SHP77 treated with DMSO at 0.1 percent for 48 hours (cell line): ENCODE measurements at regions not wholly inside any gene's neighbourhood (a gene's known extent, or its start where the extent isn't known, plus 50 kb on each side); places are given as distances from the start of the nearest gene placed in this dataset.
"Not testable (repeated sequence)": the region's sequence is repeated elsewhere in the genome, so short reads cannot be mapped to it uniquely, and the experiment has no call there.

Experiments
- DNase-seq: peaks from one replicate; lab custom pipeline; 2025; lab: John Stamatoyannopoulos, UW

DNA sequence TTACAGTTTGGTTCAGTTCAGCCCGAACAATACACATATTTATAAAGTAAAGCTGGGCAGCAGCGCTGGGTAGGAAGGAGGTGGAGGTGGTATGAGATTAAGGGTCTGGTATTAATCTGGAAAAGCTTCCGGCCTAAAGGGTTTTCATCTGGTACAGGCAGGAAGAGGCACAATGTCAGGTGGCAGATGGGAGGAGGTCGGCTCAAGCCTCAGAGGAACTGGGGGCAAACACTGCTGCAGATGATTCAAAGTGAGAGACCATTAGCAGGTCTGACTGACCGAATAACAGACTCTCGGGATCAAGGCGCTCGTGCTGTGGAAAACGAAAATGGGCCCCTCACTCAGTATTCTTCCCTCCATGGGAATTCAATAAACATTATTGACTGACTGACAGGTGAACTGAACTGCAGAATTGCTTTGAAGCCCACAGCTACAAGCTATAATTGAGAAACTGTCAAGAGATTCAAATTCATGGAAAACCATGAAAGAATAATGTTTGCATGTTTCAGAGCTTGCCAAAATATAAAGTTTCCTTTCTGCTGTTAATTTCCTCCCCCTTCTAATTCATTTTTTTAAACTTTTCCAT lies 75.3 kb downstream of the TMEM167A start:
- no peak for DNase-seq

DNA sequence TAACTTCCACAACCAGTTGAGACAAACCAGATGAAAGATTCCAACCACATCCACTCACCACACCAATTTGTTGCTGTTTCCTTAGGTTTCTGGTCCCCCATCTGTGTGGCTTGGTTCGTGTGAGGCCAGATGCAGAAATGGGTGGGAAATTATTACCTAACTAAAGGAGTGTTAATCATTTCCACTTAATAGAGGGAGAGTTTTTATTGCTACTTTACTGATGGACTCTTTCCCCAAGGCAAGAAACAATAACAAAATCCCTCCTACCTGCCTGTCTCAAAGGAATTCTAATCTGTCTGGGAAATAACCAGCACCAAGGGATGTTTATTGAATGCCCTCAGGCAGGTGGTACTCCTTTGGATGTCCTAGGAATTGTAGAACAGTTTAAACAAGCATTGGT lies 76.3 kb downstream of the TMEM167A start:
- no peak for DNase-seq

- no peak for DNase-seq
These were observed 76.8 kb downstream of the TMEM167A start for GRCh38 chr5:83000428-83000827.

DNA sequence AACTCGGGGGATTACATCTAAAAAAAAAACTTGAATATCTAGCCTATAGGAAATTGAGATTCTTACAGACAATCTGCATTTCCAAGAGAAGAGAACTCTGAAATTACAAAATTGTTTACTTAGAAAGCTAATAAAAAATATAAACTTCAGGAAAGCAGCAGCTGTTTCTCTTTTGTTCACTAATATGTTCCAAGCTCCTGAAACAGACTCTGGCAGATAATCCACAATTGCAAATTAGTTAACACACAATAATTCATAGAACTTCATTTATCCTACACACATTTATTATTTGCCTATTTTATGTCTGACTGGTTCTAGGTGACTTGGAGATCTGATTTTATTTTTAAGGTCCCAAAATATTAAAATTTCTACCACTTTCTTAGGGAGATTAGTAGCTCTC lies 83.8 kb downstream of the TMEM167A start:
- DNase-seq, result no peak

DNA sequence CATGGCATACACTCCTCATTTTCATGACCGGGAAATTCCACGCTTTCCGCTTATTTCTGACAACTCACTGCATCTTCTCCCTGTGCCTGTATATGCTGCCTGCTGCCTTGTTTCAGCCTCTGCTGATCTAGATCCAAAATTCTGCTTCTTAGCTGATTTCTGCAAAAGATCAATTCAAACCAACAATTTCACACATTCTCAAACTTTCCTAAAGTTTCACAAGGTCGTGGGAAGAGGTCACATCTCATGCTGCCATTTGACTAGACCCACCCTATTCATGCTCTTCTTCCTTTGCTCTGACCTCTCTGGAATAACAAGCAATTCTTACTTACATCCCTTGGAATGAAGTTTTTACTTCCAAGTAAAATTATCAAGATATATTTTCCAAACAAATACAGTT lies 84.5 kb downstream of the TMEM167A start:
- DNase-seq, result no peak

DNA sequence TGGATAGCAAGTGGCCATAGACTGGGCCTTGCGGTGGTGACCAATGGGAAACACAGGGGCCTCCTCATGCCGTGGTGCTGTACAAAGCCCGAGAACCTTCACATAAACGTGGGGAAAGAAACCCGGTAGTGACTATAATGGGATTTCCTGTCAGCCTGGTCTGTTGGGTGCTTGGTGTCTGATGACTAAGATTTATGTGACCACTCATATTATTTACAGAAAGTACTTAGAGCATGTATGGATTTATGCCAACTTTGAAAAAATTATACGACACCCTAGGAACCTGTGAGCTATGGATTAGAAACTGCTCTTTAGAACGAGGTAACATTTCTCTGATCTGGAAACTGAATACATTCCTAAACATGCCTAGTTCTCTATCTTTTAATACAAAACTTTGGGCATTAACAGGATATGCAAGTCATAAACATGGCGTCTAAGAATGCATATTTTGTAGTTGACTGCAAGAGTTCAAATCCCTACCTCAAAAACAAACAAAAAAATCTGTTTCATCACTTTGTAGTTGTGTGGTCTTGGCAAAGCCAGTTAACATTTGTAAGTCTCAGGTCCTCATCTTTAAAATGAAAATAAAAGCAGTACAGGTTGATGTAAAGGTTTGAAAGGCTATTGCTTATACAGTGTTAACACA lies 85.4 kb downstream of the TMEM167A start:
- peak; percentile 68 for DNase-seq

DNA sequence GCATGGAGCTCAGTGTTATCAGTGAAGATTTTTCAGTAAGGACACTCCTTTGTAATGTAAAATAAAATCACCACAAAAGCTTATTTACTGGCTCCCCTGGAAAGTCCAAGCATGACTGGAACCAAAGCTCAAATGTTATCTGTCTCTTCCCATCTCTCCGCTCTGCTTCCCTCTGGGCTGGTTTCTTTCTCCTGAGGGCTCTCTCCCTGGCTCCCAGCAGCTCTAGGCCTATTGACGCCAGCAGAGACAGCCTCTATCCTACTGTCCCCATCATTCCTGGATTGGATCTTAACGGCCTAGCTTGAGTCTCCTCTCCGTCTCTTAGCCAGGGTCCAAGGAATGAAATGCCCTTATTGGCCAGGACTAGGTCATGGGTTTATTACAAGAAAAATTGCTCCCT lies 86.1 kb downstream of the TMEM167A start:
- DNase-seq, result no peak

DNA sequence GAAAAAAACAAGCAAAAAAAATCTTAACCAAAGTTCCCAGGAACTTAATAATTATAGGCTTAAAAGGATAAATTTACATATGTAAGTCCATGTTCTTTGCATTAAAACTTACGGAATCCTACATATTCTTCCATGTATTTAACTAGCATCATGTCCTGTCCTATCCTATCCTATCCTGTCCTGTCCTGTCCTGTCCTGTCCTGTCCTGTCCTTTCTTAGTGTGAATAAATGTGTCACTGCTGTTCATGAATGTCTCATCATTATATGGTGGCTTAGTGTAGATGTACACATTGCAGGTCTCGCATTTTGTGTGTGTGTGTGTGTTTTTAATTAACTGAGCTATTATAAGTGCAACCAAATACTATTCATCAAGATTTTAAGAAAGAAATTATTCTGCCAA lies 90.0 kb downstream of the TMEM167A start:
- DNase-seq, result no peak

DNA sequence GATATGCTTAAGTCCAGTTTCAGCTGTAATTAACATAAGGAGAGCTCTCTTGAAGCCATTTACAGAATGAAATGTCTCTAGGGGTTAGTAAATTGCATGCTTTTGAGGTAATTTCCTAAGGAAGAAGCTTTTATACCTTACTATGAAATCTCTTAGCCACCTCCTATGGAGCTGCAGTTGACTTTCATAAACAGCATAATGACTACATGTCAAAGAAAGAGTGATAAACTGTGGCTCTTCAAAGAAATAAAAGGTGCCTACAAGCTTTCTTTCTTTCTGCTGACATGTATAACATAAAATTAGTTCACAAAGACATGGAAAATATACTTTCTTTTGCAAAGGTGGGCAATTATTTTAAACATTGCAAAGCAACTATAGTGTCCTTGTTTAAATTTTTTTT lies 90.8 kb downstream of the TMEM167A start:
- DNase-seq, result no peak

DNA sequence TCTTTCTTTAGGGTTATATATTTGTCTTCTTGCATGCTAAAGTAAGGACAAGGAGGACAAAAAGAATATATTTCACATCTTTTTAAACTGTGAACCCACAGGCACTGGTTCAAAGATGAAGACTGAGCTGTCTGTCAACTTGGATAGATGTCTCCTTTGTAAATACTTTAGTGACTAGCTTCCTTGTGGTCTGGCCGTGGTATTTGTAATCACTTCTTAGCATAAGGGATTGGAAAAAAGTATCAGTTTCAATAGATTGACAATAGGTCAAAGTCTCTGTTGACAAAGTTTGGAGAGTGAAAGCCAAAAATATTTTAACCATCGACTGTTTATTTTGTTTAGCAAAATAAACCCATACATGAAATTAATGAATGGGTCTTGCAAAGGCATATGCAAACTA lies 91.4 kb downstream of the TMEM167A start:
- no peak for DNase-seq

- no peak for DNase-seq
These were observed 92.1 kb downstream of the TMEM167A start for GRCh38 chr5:82984786-82985735.

DNA sequence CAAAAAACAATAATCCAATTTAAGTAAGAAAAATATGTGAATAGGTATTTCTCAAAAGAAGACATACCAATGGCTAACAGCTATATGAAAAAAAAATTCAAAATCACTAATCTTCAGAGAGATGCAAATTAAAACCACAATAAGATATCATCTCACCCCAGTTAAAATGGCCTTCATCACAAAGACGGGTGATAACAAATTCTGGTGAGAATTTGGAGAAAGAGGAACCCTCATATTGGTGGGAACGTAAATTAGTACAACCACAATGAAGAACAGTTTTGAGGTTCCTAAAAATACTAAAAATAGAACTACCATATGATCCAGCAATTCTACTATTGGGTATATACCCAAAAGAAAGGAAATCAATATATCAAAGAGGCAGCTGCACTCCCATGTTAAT lies 94.3 kb downstream of the TMEM167A start:
- DNase-seq, result no peak

DNA sequence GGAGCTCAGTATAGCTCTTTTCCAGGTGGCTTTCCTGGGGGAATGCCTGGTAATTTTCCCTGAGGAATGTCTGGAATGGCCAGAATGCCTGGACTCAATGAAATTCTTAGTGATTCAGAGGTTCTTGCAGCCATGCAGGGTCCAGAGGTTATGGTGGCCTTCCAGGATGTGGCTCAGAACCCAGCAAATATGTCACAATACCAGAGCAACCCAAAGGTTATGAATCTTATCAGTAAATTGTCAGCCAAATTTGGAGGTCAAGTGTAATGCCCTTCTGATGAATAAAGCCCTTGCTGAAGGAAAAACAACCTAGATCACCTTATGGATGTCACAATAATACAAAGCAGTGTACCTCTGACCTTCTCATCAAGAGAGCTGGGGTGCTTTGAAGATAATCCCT lies 100.3 kb downstream of the TMEM167A start:
- DNase-seq, result not testable (repeated sequence)

DNA sequence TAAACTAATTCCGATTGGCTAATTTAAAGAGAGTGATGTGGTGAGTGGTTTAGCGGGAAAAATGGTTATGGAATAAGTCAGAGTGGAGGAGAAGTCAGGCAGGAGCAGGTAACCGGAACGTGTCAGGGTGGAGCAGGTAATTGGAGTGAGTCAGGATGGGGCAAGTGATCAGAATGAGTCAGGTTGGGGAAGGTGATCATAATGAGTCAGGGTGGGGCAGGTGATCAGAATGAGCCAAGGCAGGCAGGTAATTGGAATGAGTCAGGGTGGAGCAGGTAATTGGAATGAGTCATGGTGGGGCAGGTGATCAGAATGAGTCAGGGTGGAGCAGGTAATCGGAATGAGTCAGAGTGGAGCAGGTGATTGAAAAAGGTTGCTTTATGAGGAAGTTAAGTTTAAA lies 101.4 kb downstream of the TMEM167A start:
- no peak for DNase-seq

- no peak for DNase-seq
These were observed 101.8 kb downstream of the TMEM167A start for GRCh38 chr5:82975396-82975795.

GRCh38 chr5:82974346-82974745 lies 102.8 kb downstream of the TMEM167A start:
- not testable (repeated sequence) for DNase-seq

DNA sequence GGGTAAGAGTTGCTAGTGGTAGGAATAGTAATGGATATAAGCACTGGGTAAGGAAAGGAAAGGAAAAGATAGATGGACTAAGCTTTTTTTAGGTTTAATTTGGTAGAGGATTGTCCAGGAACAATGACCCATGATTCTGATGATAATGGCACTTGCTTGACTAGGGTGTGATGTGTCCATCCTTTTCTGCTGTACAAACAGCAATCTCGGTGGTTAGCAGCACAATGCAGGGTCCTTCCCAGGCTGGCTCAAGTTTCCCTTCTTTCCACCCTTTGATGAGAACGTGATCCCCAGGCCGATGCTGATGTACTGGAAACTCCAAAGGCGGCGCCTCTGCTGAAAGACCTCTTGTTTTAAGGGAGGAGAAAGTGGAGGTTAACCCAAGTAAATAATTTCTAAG lies 105.3 kb downstream of the TMEM167A start:
- DNase-seq, result no peak

- not testable (repeated sequence) for DNase-seq
These were observed 106.0 kb downstream of the TMEM167A start for GRCh38 chr5:82971034-82971806.

DNA sequence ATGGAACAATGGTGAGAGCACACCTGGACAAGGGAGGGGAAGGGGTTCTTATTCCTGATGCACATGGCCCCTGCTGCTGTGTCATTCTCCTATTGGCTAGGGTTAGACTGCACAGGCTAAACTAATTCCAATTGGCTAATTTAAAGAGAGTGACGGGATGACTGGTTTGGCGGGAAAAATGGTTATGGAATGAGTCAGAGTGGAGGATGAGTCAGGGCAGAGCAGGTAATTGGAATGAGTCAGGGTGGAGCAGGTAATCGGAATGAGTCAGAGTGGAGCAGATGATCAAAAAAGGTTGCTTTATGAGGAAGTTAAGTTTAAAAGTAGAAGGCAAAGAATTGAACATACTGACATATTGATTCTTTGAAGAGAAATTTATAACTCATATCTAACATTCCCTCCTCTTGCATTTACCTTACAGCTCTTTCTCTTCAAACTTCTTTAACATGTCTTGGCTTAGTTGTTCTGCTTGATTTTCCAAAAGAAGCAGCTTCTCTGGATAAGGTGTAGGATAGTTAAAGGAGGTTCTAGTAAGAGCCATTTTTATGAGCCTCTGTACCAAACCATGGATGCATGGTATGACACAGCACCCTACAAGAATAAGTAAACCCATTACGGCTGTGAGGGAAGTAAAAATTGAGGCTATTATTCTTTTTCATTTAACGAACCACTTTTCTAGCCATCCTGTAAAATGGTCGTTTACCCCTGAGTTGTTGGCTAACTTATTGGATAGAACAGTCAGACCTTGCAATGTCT lies 107.8 kb downstream of the TMEM167A start:
- not testable (repeated sequence) for DNase-seq

DNA sequence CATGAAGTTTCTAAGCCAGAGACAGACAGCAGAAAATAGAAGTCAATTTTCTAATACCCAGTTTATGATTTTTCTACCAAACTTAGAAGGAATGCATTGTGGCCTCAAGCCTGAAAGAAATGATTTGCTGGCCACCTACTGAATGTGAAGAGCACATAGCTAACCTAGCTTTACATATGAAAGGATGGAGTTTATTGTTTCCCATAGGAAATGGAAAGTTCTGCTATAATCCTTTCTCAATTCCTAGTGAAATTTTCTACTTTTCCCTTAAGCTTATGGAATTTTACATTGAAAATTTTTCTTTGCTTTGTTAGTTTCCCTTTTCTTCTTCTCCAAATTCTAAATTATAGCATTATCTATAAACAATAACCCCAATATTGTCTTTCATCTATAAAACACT lies 110.1 kb downstream of the TMEM167A start:
- no peak for DNase-seq

- no peak for DNase-seq
These were observed 117.7 kb downstream of the TMEM167A start for GRCh38 chr5:82959466-82959865.

DNA sequence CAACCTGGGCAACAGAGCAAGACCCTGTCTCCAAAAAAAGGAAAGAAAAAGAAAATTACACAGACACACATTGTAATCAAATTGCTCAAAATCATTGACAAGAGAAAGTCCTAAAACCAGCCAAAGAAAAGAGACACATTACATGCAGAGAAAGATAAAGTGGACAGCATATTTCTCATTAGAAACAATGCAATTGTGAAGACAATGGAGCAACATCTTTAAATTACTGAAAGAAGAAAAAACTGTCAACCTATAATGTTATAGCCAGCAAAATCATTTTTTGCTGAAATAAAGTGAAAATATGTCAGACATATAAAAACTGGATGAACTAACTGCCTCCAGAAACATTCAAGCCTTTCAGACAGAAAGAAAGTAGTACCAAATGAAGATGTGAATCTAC lies 120.6 kb downstream of the TMEM167A start:
- DNase-seq, result no peak
